Glomerular endothelial cell (primary cell): ENCODE measurements at regions not wholly inside any gene's neighbourhood (a gene's known extent, or its start where the extent isn't known, plus 50 kb on each side); places are given as distances from the start of the nearest gene placed in this dataset.

Experiments used
- DNase-seq: peaks from one replicate; pipeline ENCODE4 v3.0.0-alpha.2; 2011; ENCODE audit warnings: low read depth, low spot score; ENCODE audit errors: extremely low read depth

- no peak for DNase-seq
Observed at GRCh38 chr10:83562381-83562780, 576.9 kb upstream of the GHITM start.

- DNase-seq: no peak
Observed at GRCh38 chr10:83564889-83565588, 574.3 kb upstream of the GHITM start.

GRCh38 chr10:83572036-83572435, 567.3 kb upstream of the GHITM start:
- DNase-seq: no peak

GRCh38 chr10:83574770-83575169, 564.5 kb upstream of the GHITM start:
- no peak for DNase-seq

GRCh38 chr10:83577421-83577820, 561.9 kb upstream of the GHITM start:
- DNase-seq: no peak

GRCh38 chr10:83580373-83581012, 558.8 kb upstream of the GHITM start:
- DNase-seq: no peak

- no peak for DNase-seq
Observed at GRCh38 chr10:83582407-83583095, 556.8 kb upstream of the GHITM start.

- no peak for DNase-seq
Observed at GRCh38 chr10:83585686-83586085, 553.6 kb upstream of the GHITM start.

- no peak for DNase-seq
Observed at GRCh38 chr10:83592337-83592935, 546.9 kb upstream of the GHITM start.

- no peak for DNase-seq
Observed at GRCh38 chr10:83603708-83604107, 535.6 kb upstream of the GHITM start.

GRCh38 chr10:83605783-83606630, 533.3 kb upstream of the GHITM start:
- DNase-seq: no peak

GRCh38 chr10:83607959-83608745, 531.2 kb upstream of the GHITM start:
- DNase-seq: no peak

GRCh38 chr10:83612050-83612449, 527.3 kb upstream of the GHITM start:
- DNase-seq: no peak

GRCh38 chr10:83612746-83613145, 526.6 kb upstream of the GHITM start:
- no peak for DNase-seq

- no peak for DNase-seq
Observed at GRCh38 chr10:83617172-83617571, 522.1 kb upstream of the GHITM start.

GRCh38 chr10:83617692-83618545, 521.4 kb upstream of the GHITM start:
- no peak for DNase-seq

- no peak for DNase-seq
Observed at GRCh38 chr10:83625831-83626360, 513.4 kb upstream of the GHITM start.

- no peak for DNase-seq
Observed at GRCh38 chr10:83632701-83633100, 506.6 kb upstream of the GHITM start.

GRCh38 chr10:83633547-83633946, 505.8 kb upstream of the GHITM start:
- no peak for DNase-seq
